ENCODE measurements at regions not wholly inside any gene's neighbourhood (a gene's known extent, or its start where the extent isn't known, plus 50 kb on each side); places are given as distances from the start of the nearest gene placed in this dataset.

GRCh38 chr10:130483691-130484467 is 347.7 kb downstream of the GLRX3 start:
- H3K9me3 ChIP-seq (ENCODE audit: low read depth, low read length, poor library complexity, severe bottlenecking), result no peaks in the 10 kb centered on the region
- no peaks in the 10 kb centered on the region for H3K4me1 ChIP-seq (ENCODE audit: insufficient read depth, low read length, poor library complexity, severe bottlenecking)
- POLR2A ChIA-PET (ENCODE audit: low non-redundant PET), result no interaction called here
- no peak overlapping the region for H3K27ac ChIP-seq (ENCODE audit: low read depth, low read length, poor library complexity, severe bottlenecking)
- no peak for DNase-seq (ENCODE audit: low spot score)
- CTCF ChIA-PET, result no interaction called here
- no TSS peak for BruUV-seq (replicated peaks)
- H3K4me3 ChIP-seq (ENCODE audit: low read depth, low read length, poor library complexity, severe bottlenecking), result no peak overlapping the region
- no peaks in the 10 kb centered on the region for H3K36me3 ChIP-seq (ENCODE audit: insufficient read depth, low read length, poor library complexity, severe bottlenecking)
- H3K27me3 ChIP-seq (replicated peaks; ENCODE audit: insufficient read depth, low read depth, low read length, poor library complexity), result no peaks in the 10 kb centered on the region
- TF ChIP-seq EZH2 (IDR thresholded peaks at IDR 0.05; ENCODE audit: borderline replicate concordance, low read depth, low read length, poor library complexity, severe bottlenecking) (no peak), CTCF (conservative IDR thresholded peaks at IDR 0.05; ENCODE audit: low read depth, low read length) (no peak)
- intact Hi-C loops (cut with micrococcal nuclease; ENCODE audit: unreplicated experiment), result no loop called here

- CTCF ChIA-PET, result no interaction called here
These were observed 348.4 kb downstream of the GLRX3 start for GRCh38 chr10:130484468-130485180.

More at GRCh38 chr10:130484468-130485180, 348.4 kb downstream of the GLRX3 start:
- Histone ChIP-seq H3K4me3 (ENCODE audit: low read depth, low read length, poor library complexity, severe bottlenecking) (no peak overlapping the region), H3K27me3 (replicated peaks; ENCODE audit: insufficient read depth, low read depth, low read length, poor library complexity) (no peaks in the 10 kb centered on the region), H3K9me3 (ENCODE audit: low read depth, low read length, poor library complexity, severe bottlenecking) (no peaks in the 10 kb centered on the region), H3K36me3 (ENCODE audit: insufficient read depth, low read length, poor library complexity, severe bottlenecking) (no peaks in the 10 kb centered on the region), H3K27ac (ENCODE audit: low read depth, low read length, poor library complexity, severe bottlenecking) (no peak overlapping the region), H3K4me1 (ENCODE audit: insufficient read depth, low read length, poor library complexity, severe bottlenecking) (no peaks in the 10 kb centered on the region)
- no peak for TF ChIP-seq CTCF (conservative IDR thresholded peaks at IDR 0.05; ENCODE audit: low read depth, low read length)
- TF ChIP-seq EZH2 (IDR thresholded peaks at IDR 0.05; ENCODE audit: borderline replicate concordance, low read depth, low read length, poor library complexity, severe bottlenecking), result no peak
- intact Hi-C loops (cut with micrococcal nuclease; ENCODE audit: unreplicated experiment), result no loop called here
- POLR2A ChIA-PET (ENCODE audit: low non-redundant PET), result no interaction called here
- no peak for DNase-seq (ENCODE audit: low spot score)
- BruUV-seq (replicated peaks), result no TSS peak

Measured in A673 (cell line).